ENCODE measurements at regions not wholly inside any gene's neighbourhood (a gene's known extent, or its start where the extent isn't known, plus 50 kb on each side); places are given as distances from the start of the nearest gene placed in this dataset.

- TF ChIP-seq ELF1 (IDR thresholded peaks at IDR 0.05): no peak
- no peak for TF ChIP-seq RCOR1 (IDR thresholded peaks at IDR 0.05; ENCODE audit: low read length)
- TF ChIP-seq CTCF (IDR thresholded peaks at IDR 0.05): no peak
- TF ChIP-seq MXI1 (IDR thresholded peaks at IDR 0.05; ENCODE audit: low read depth, low read length): no peak
- TF ChIP-seq POLR2AphosphoS5 (IDR thresholded peaks at IDR 0.05; ENCODE audit: low read depth, low read length): no peak
- no peak for TF ChIP-seq IRF3 (IDR thresholded peaks at IDR 0.05; ENCODE audit: low read depth, low read length)
- no peak for TF ChIP-seq TAF1 (IDR thresholded peaks at IDR 0.05; ENCODE audit: borderline replicate concordance, low read depth, low read length)
- no peak for TF ChIP-seq SIN3A (IDR thresholded peaks at IDR 0.05; ENCODE audit: borderline replicate concordance, low read depth, low read length)
- TF ChIP-seq FOXJ3 (CRISPR knock-in tag; IDR thresholded peaks at IDR 0.05): no peak
- no peak for TF ChIP-seq RFX5 (IDR thresholded peaks at IDR 0.05; ENCODE audit: low read length)
- TF ChIP-seq CHD2 (IDR thresholded peaks at IDR 0.05; ENCODE audit: low read length, partially characterized antibody): no peak
Observed at GRCh38 chr1:214199585-214199984, 81.4 kb upstream of the SMYD2 start.
